GM23248 (cell line): ENCODE measurements at regions not wholly inside any gene's neighbourhood (a gene's known extent, or its start where the extent isn't known, plus 50 kb on each side); places are given as distances from the start of the nearest gene placed in this dataset.

Source experiments
- EZH2 ChIP-seq: fragments of 200-600 bp; sonication (generic); IDR thresholded peaks from 2 replicates; pipeline ENCODE4 v1.6.1; 2018; ENCODE audit warnings: antibody characterized with exemption, mild to moderate bottlenecking; ENCODE audit not compliant: insufficient read depth, poor library complexity, severe bottlenecking
- EZH2phosphoT487 ChIP-seq: fragments of 200-600 bp; sonication (generic); IDR thresholded peaks from 2 replicates; pipeline ENCODE4 v1.6.1; 2018; ENCODE audit warnings: antibody characterized with exemption, moderate library complexity, mild to moderate bottlenecking, low read depth; ENCODE audit not compliant: insufficient read depth

- no peak for TF ChIP-seq EZH2phosphoT487
- TF ChIP-seq EZH2, result no peak
These were observed 421.8 kb downstream of the ACTL7B start for GRCh38 chr9:108434036-108434435.
